ENCODE measurements at regions not wholly inside any gene's neighbourhood (a gene's known extent, or its start where the extent isn't known, plus 50 kb on each side); places are given as distances from the start of the nearest gene placed in this dataset.

DNA sequence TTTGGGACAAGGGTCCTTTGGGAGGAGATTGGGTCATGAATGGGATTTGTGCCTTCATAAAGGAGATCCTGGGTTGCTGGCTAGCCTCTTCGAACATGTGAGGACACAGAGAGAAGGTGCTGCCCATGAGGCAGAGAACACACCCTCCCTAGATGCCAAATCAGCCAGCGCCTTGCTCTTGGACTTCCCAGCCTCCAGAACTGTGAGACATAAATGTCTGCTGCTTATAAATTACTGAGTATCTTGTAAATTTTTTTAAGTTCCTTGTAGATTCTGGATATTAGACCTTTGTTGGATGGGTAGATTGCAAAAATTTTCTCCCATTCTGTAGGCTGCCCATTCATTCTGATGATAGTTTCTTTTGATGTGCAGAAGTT lies 297.5 kb upstream of the FOXQ1 start:
- TF ChIP-seq CTCF (IDR thresholded peaks at IDR 0.05) (no peak), POLR2A (IDR thresholded peaks at IDR 0.05) (no peak)

Data from testis (tissue), 2 donors.